CD8-positive, alpha-beta memory T cell (primary cell): ENCODE measurements at regions not wholly inside any gene's neighbourhood (a gene's known extent, or its start where the extent isn't known, plus 50 kb on each side); places are given as distances from the start of the nearest gene placed in this dataset.

ENCODE experiments used
- CTCF ChIA-PET: fragments of 350-600 bp; sonication (Branson Sonifier 250); formaldehyde crosslinking; loops from one replicate; lab custom pipeline; 2021; ENCODE audit warnings: antibody characterized with exemption; lab: Charles Lee
- POLR2A ChIA-PET: fragments of 350-600 bp; sonication (Branson Sonifier 250); formaldehyde crosslinking; loops from one replicate; lab custom pipeline; 2021; ENCODE audit warnings: antibody characterized with exemption; lab: Charles Lee
- DNase-seq, 5 donors: peaks; one replicate each; pipeline versions ENCODE4 v3.0.0 to v3.0.0-alpha.2; 2020 to 2022; ENCODE audit warnings: mixed read lengths in 1 of 5
- H3K27ac ChIP-seq: one replicate; pipeline ENCODE4 v1.7.0; 2013; ENCODE audit warnings: low read depth, mild to moderate bottlenecking, low read length, moderate library complexity
- H3K27me3 ChIP-seq: 2 replicates; pipeline ENCODE4 v1.7.0; 2013; ENCODE audit warnings: low read length, mild to moderate bottlenecking; ENCODE audit not compliant: insufficient read depth, poor library complexity, severe bottlenecking
- H3K36me3 ChIP-seq: 2 replicates; pipeline ENCODE4 v1.7.0; 2013; ENCODE audit warnings: mild to moderate bottlenecking, low read length, moderate library complexity; ENCODE audit not compliant: insufficient read depth
- H3K4me1 ChIP-seq: 2 replicates; pipeline ENCODE4 v1.7.0; 2013; ENCODE audit warnings: mild to moderate bottlenecking, low read length, moderate library complexity; ENCODE audit not compliant: insufficient read depth
- H3K4me3 ChIP-seq: 2 replicates; pipeline ENCODE4 v1.7.0; 2013; ENCODE audit warnings: mild to moderate bottlenecking, low read length
- H3K9me3 ChIP-seq: 2 replicates; pipeline ENCODE4 v1.7.0; 2013; ENCODE audit warnings: mild to moderate bottlenecking, low read length
- H3K27ac Mint-ChIP-seq, 8 donors: one replicate each; pipeline ENCODE4 v1.8.0; 2020 to 2021; ENCODE audit warnings: mixed read lengths in 8 of 8, mild to moderate bottlenecking in 6 of 8, inconsistent platforms in 3 of 8, moderate library complexity in 3 of 8
- H3K27me3 Mint-ChIP-seq, 2 donors: one replicate each; pipeline ENCODE4 v1.8.0; 2020 to 2021; ENCODE audit warnings: mixed read lengths in 2 of 2, mild to moderate bottlenecking in 1 of 2, moderate library complexity in 1 of 2
- H3K36me3 Mint-ChIP-seq, 3 donors: one replicate each; pipeline ENCODE4 v1.8.0; 2020 to 2021; ENCODE audit warnings: mixed read lengths in 3 of 3, inconsistent platforms in 1 of 3, mild to moderate bottlenecking in 1 of 3
- H3K4me1 Mint-ChIP-seq, 3 donors: one replicate each; pipeline ENCODE4 v1.8.0; 2020 to 2021; ENCODE audit warnings: mixed read lengths in 3 of 3, inconsistent platforms in 1 of 3, mild to moderate bottlenecking in 1 of 3
- H3K4me3 Mint-ChIP-seq, 7 donors: one replicate each; pipeline ENCODE4 v1.8.0; 2020 to 2021; ENCODE audit warnings: mixed read lengths in 7 of 7, mild to moderate bottlenecking in 6 of 7, moderate library complexity in 4 of 7, inconsistent platforms in 2 of 7
- H3K9me3 Mint-ChIP-seq, 5 donors: one replicate each; pipeline ENCODE4 v1.8.0; 2020 to 2022; ENCODE audit warnings: mixed read lengths in 5 of 5, mild to moderate bottlenecking in 3 of 5, moderate library complexity in 2 of 5, inconsistent platforms in 1 of 5

DNA sequence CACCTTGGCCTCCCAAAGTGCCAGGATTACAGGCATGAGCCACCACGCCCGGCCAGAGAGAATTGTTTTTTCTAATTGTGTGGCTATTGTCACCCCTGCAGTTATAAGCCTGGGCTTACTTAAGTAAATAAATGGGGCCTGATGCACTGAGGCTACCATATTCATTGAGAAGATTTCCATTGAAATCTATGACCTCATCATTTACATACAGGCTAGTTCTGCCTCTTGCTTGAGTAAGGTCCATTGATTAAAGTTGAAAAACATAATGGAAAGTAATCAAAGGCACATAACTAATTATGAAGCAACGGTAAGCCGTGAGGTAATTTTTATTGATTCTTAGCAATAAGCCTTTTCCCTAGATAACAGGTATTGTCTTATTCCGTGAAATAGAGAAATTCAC lies 788.9 kb downstream of the ADGRL2 start:
- no peak overlapping the region for H3K4me3 Mint-ChIP-seq
- no peak for DNase-seq
- ChIA-PET POLR2A (no interaction called here), CTCF (no interaction called here)
- H3K36me3 ChIP-seq = no peaks in the 10 kb centered on the region
- H3K4me1 Mint-ChIP-seq = no peaks in the 10 kb centered on the region
- no peaks in the 10 kb centered on the region for H3K36me3 Mint-ChIP-seq
- no peaks in the 10 kb centered on the region for H3K9me3 ChIP-seq
- peaks cover 0 to 12% (median 8%) of the 10 kb centered on the region in 5 donors for H3K9me3 Mint-ChIP-seq
- no peak overlapping the region for H3K27ac ChIP-seq
- H3K27me3 ChIP-seq = no peaks in the 10 kb centered on the region
- H3K27ac Mint-ChIP-seq = no peak overlapping the region
- no peak overlapping the region for H3K4me3 ChIP-seq
- no peaks in the 10 kb centered on the region for H3K4me1 ChIP-seq
- no peaks in the 10 kb centered on the region for H3K27me3 Mint-ChIP-seq

DNA sequence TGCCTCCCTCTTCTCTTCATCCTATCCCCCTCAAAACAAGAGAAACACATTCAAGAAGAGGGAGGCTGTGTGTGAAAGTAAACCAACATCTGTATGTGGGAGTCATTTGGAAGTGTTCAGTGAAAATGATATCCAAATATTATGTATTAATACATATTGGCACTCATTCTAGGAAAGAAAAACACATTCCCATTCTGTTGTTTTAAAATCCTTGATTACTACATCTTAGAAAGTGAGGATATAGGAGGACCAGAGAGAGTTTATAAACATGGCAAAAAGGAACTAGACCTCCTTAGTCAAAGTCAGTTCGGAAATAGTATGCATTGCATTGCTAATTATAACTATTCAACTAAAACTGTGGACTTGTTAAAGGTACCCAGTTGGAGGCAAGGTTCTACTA lies 786.6 kb downstream of the ADGRL2 start:
- Histone ChIP-seq H3K27ac (no peak overlapping the region), H3K4me1 (no peaks in the 10 kb centered on the region), H3K9me3 (no peaks in the 10 kb centered on the region), H3K27me3 (no peaks in the 10 kb centered on the region), H3K4me3 (no peak overlapping the region), H3K36me3 (no peaks in the 10 kb centered on the region)
- ChIA-PET POLR2A (no interaction called here), CTCF (no interaction called here)
- Mint-ChIP-seq H3K27ac (no peak overlapping the region), H3K9me3 (peaks cover 0 to 10% (median 6%) of the 10 kb centered on the region in 5 donors), H3K36me3 (no peaks in the 10 kb centered on the region), H3K27me3 (no peaks in the 10 kb centered on the region), H3K4me1 (no peaks in the 10 kb centered on the region), H3K4me3 (no peak overlapping the region)
- DNase-seq = no peak

DNA sequence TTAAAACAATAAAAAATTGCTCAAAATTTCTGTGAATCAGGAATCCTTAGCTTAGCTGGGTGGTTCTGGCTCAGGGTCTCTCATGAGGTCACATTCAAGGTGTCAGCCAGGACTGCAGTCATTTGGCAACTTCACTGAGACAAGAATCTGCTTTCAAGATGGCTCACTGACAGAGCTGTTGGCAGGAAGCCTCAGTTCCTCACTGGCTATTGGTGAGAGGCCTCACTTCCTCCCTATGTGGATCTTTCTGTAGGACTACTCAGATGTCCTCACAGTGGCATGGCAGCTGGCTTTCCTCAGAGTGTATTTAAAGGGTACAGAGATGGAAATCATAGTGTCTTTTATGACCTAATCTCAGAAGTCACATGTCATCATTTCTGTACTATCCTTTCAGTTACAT lies 785.7 kb downstream of the ADGRL2 start:
- Mint-ChIP-seq H3K36me3 (no peaks in the 10 kb centered on the region), H3K4me1 (no peaks in the 10 kb centered on the region), H3K27ac (no peak overlapping the region), H3K4me3 (no peak overlapping the region), H3K27me3 (no peaks in the 10 kb centered on the region), H3K9me3 (peaks cover 0 to 10% (median 5%) of the 10 kb centered on the region in 5 donors)
- H3K36me3 ChIP-seq = no peaks in the 10 kb centered on the region
- no peak for DNase-seq
- no peaks in the 10 kb centered on the region for H3K9me3 ChIP-seq
- H3K27ac ChIP-seq = no peak overlapping the region
- no peaks in the 10 kb centered on the region for H3K27me3 ChIP-seq
- CTCF ChIA-PET = no interaction called here
- no peaks in the 10 kb centered on the region for H3K4me1 ChIP-seq
- no peak overlapping the region for H3K4me3 ChIP-seq
- POLR2A ChIA-PET = no interaction called here

DNA sequence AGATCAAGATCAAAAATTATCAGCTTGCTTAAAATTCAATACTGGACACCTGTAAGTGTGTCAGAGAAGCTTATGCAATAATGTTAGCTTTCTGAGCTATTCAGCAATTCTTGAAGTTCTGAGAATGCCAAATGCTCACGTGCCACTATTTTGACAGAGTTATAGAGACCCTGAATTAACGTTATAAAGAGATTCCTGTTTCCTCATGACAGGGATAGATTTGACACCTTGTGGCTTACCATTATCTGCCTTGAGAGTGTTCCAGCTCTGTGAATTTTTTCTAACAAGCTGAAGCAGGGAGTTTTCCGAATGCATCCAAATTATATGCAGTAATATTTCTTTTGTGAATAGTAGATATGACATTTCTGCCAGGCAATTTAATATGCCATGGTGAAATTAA lies 781.6 kb downstream of the ADGRL2 start:
- Histone ChIP-seq H3K27ac (no peak overlapping the region), H3K4me3 (no peak overlapping the region), H3K9me3 (no peaks in the 10 kb centered on the region), H3K4me1 (no peaks in the 10 kb centered on the region), H3K36me3 (no peaks in the 10 kb centered on the region), H3K27me3 (no peaks in the 10 kb centered on the region)
- ChIA-PET POLR2A (no interaction called here), CTCF (no interaction called here)
- Mint-ChIP-seq H3K27me3 (no peaks in the 10 kb centered on the region), H3K27ac (no peak overlapping the region), H3K4me1 (no peaks in the 10 kb centered on the region), H3K9me3 (peaks cover 0 to 17% (median 5%) of the 10 kb centered on the region in 5 donors), H3K36me3 (no peaks in the 10 kb centered on the region), H3K4me3 (no peak overlapping the region)
- DNase-seq = no peak

DNA sequence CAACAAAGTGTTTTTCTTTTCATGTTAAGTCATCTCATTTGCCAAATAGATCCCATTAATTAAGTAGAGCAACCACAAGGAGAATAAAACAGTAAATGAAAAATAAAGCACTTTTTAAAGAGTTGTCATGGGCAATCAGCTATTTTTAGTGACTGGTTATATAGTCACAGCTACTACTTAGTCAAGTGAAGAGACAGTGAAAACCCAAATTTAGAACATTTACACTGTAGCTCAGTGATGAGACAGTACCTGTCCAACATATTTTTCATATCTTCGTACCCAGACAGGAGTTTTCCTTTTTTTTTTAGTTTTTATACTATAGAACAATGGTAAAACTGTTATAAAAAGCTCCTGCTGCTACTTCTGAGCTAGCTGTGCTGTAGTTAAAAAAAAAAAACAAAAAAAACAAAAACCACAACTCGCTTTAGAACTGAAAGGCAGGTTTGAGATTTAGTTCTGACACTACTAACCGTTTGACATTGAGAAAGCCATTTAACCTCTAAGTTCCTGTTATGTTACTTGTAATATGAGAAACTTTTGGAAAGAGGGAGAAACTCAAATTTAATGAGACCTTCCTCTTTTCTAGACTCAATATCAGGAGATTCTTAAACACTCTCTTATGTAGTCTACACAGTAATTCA lies 777.5 kb downstream of the ADGRL2 start:
- CTCF ChIA-PET = no interaction called here
- H3K27me3 Mint-ChIP-seq = no peaks in the 10 kb centered on the region
- no peaks in the 10 kb centered on the region for H3K4me1 Mint-ChIP-seq
- Histone ChIP-seq H3K36me3 (no peaks in the 10 kb centered on the region), H3K4me1 (no peaks in the 10 kb centered on the region), H3K27ac (no peak overlapping the region), H3K9me3 (no peaks in the 10 kb centered on the region), H3K4me3 (no peak overlapping the region), H3K27me3 (no peaks in the 10 kb centered on the region)
- H3K4me3 Mint-ChIP-seq = no peak overlapping the region
- no peaks in the 10 kb centered on the region for H3K36me3 Mint-ChIP-seq
- no peak for DNase-seq
- POLR2A ChIA-PET = no interaction called here
- peaks cover 0 to 17% (median 7%) of the 10 kb centered on the region in 5 donors for H3K9me3 Mint-ChIP-seq
- no peak overlapping the region for H3K27ac Mint-ChIP-seq

DNA sequence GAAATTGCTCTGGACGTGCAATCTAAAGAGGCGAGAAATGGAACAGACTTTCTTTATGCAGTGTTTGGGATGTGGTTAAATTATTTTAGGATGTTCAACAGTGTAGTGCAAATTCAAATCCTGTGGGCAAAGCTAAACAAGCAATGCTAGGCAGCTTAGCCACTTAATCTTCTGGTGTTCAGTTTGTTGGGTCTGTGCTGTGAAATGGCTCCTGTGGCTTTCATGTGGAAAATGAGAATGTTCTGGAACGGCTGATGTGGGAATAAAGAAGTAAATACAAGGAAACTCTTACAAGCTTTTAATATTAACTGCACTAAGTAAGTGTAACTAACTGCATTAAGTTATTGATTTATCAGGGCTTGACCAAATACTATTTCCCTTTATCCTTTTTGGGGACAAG lies 766.6 kb downstream of the ADGRL2 start:
- H3K27ac ChIP-seq = no peak overlapping the region
- no peaks in the 10 kb centered on the region for H3K36me3 Mint-ChIP-seq
- no peaks in the 10 kb centered on the region for H3K4me1 ChIP-seq
- no peak for DNase-seq
- H3K27me3 ChIP-seq = no peaks in the 10 kb centered on the region
- H3K27me3 Mint-ChIP-seq = no peaks in the 10 kb centered on the region
- no peaks in the 10 kb centered on the region for H3K4me1 Mint-ChIP-seq
- no peak overlapping the region for H3K27ac Mint-ChIP-seq
- H3K4me3 ChIP-seq = no peak overlapping the region
- H3K9me3 ChIP-seq = no peaks in the 10 kb centered on the region
- no peaks in the 10 kb centered on the region for H3K36me3 ChIP-seq
- ChIA-PET CTCF (no interaction called here), POLR2A (no interaction called here)
- peaks cover 4 to 23% (median 5%) of the 10 kb centered on the region in 5 donors for H3K9me3 Mint-ChIP-seq
- no peak overlapping the region for H3K4me3 Mint-ChIP-seq

DNA sequence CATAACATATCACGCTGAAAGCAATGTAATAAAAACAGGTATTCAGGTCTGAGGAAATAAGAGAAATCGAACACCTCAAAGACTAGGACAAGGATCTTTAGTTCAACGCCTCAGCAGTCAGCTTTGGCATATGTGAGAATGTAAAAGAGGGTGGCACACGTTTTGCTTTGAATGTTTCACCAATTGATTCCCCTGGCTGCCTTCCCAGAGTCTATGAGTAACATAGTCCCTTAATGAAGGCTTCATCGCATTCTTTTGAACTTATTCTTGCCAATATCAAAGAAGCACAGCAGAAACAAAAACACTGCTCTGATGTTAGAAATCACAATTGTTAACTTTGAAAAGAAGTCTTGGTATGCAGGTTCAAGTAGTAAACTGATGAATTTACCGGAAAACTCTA lies 764.8 kb downstream of the ADGRL2 start:
- DNase-seq = no peak
- H3K4me3 ChIP-seq = no peak overlapping the region
- H3K9me3 Mint-ChIP-seq = peaks cover 3 to 21% (median 4%) of the 10 kb centered on the region in 5 donors
- no peaks in the 10 kb centered on the region for H3K9me3 ChIP-seq
- H3K27me3 Mint-ChIP-seq = no peaks in the 10 kb centered on the region
- CTCF ChIA-PET = no interaction called here
- H3K4me1 ChIP-seq = no peaks in the 10 kb centered on the region
- H3K27ac Mint-ChIP-seq = no peak overlapping the region
- no peaks in the 10 kb centered on the region for H3K36me3 ChIP-seq
- POLR2A ChIA-PET = no interaction called here
- H3K4me3 Mint-ChIP-seq = no peak overlapping the region
- H3K36me3 Mint-ChIP-seq = no peaks in the 10 kb centered on the region
- H3K4me1 Mint-ChIP-seq = no peaks in the 10 kb centered on the region
- H3K27ac ChIP-seq = no peak overlapping the region
- no peaks in the 10 kb centered on the region for H3K27me3 ChIP-seq

DNA sequence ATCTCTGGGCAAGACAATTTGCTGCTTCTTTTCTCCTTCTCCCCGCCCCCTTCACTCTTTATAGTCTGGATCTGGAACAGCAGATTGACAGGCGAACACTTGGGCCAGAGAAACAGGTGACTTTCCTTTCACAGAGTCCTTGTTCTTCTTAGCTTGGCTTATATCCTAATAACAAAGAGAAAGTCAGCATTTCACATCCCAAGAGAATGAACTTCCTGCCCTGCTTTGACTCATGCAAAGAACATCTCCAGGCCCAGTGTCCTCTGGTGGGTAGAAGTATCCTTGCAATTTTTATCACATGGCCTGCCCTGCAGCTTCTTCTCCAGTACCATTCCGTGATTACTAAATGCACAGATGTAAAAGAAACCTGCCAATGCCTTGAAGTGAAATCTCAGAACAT lies 764.4 kb downstream of the ADGRL2 start:
- CTCF ChIA-PET = no interaction called here
- no peak overlapping the region for H3K4me3 Mint-ChIP-seq
- no peaks in the 10 kb centered on the region for H3K27me3 Mint-ChIP-seq
- H3K36me3 ChIP-seq = no peaks in the 10 kb centered on the region
- no peak overlapping the region for H3K27ac Mint-ChIP-seq
- H3K9me3 ChIP-seq = no peaks in the 10 kb centered on the region
- no peaks in the 10 kb centered on the region for H3K4me1 ChIP-seq
- H3K27me3 ChIP-seq = no peaks in the 10 kb centered on the region
- no peaks in the 10 kb centered on the region for H3K36me3 Mint-ChIP-seq
- peaks cover 2 to 17% (median 4%) of the 10 kb centered on the region in 5 donors for H3K9me3 Mint-ChIP-seq
- POLR2A ChIA-PET = no interaction called here
- H3K27ac ChIP-seq = no peak overlapping the region
- H3K4me3 ChIP-seq = no peak overlapping the region
- no peaks in the 10 kb centered on the region for H3K4me1 Mint-ChIP-seq
- DNase-seq = no peak
